OCI-LY7 (cell line): ENCODE measurements at regions not wholly inside any gene's neighbourhood (a gene's known extent, or its start where the extent isn't known, plus 50 kb on each side); places are given as distances from the start of the nearest gene placed in this dataset.

ENCODE experiments used
- EZH2phosphoT487 ChIP-seq: fragments of 200-600 bp; sonication (generic); IDR thresholded peaks from 2 replicates; pipeline ENCODE4 v1.6.1; 2018; ENCODE audit warnings: low read depth, borderline replicate concordance, mild to moderate bottlenecking, mixed run types, antibody characterized with exemption, low read length, moderate library complexity, mixed read lengths
- TF ChIP-seq, protein P1 (sequence below): fragments of 200-600 bp; sonication (generic); conservative IDR thresholded peaks from 2 replicates; pipeline ENCODE4 v1.5.1; 2014; ENCODE audit warnings: mild to moderate bottlenecking, antibody characterized with exemption, low read length, moderate library complexity, mixed read lengths

DNA sequence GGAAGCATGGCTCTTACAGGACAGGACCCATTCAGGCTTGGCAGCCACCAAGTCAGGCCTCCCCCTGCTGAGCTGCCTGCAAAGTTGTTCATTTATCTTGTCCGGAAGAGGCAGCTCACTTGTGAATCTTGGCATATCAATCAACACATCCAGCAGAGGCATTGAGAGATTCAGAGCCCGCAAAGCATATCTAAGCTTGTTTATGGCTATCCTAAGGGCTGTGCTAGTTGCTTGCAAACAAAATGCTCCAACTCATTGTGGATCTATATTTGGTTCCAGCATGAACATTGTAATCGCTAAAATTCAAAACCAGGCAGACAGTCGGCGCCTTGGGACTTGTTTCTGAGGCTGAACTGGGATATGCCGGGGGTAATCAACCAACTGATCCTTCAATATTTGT, 106.1 kb downstream of the UNC5CL start:
- TF ChIP-seq, protein P1, sequence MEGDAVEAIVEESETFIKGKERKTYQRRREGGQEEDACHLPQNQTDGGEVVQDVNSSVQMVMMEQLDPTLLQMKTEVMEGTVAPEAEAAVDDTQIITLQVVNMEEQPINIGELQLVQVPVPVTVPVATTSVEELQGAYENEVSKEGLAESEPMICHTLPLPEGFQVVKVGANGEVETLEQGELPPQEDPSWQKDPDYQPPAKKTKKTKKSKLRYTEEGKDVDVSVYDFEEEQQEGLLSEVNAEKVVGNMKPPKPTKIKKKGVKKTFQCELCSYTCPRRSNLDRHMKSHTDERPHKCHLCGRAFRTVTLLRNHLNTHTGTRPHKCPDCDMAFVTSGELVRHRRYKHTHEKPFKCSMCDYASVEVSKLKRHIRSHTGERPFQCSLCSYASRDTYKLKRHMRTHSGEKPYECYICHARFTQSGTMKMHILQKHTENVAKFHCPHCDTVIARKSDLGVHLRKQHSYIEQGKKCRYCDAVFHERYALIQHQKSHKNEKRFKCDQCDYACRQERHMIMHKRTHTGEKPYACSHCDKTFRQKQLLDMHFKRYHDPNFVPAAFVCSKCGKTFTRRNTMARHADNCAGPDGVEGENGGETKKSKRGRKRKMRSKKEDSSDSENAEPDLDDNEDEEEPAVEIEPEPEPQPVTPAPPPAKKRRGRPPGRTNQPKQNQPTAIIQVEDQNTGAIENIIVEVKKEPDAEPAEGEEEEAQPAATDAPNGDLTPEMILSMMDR, result no peak
- TF ChIP-seq EZH2phosphoT487, result no peak
